Cardiac muscle cell (in vitro differentiated cells and primary cell): ENCODE measurements at regions not wholly inside any gene's neighbourhood (a gene's known extent, or its start where the extent isn't known, plus 50 kb on each side); places are given as distances from the start of the nearest gene placed in this dataset.

Experiments used
- DNase-seq, 2 donors: peaks; one replicate each; pipeline versions ENCODE4 v3.0.0 to v3.0.0-alpha.2; 2010 to 2017; ENCODE audit warnings: low read depth in 1 of 2, low spot score in 1 of 2
- H3K27ac ChIP-seq: fragments of 200-600 bp; sonication (generic); 2 replicates; pipeline ENCODE4 v1.5.1; 2016
- H3K27me3 ChIP-seq: fragments of 200-600 bp; sonication (generic); 2 replicates; pipeline ENCODE4 v1.6.0; 2016; ENCODE audit warnings: control low read depth
- H3K36me3 ChIP-seq: fragments of 200-600 bp; sonication (generic); 2 replicates; pipeline ENCODE4 v1.5.1; 2016; ENCODE audit warnings: control low read depth
- H3K4me1 ChIP-seq: fragments of 200-600 bp; sonication (generic); 2 replicates; pipeline ENCODE4 v1.8.1; 2017; ENCODE audit warnings: low read depth, mild to moderate bottlenecking, mixed run types
- H3K4me3 ChIP-seq: fragments of 200-600 bp; sonication (generic); 2 replicates; pipeline ENCODE4 v1.5.1; 2016; ENCODE audit warnings: mild to moderate bottlenecking
- H3K9me3 ChIP-seq: fragments of 200-600 bp; sonication (generic); 2 replicates; pipeline ENCODE4 v1.5.1; 2017; ENCODE audit warnings: low read depth, mild to moderate bottlenecking, control low read depth
- CTCF ChIP-seq: IDR thresholded peaks from 2 replicates; pipeline ENCODE4 v1.5.1; 2012; ENCODE audit warnings: low read depth, mild to moderate bottlenecking, low read length

- no peaks in the 10 kb centered on the region for H3K9me3 ChIP-seq
- no peak overlapping the region for H3K4me3 ChIP-seq
- H3K27ac ChIP-seq, result no peak overlapping the region
- TF ChIP-seq CTCF, result no peak
- DNase-seq, result no peak
- no peaks in the 10 kb centered on the region for H3K36me3 ChIP-seq
- H3K27me3 ChIP-seq, result peaks cover 20% of the 10 kb centered on the region
- H3K4me1 ChIP-seq, result no peaks in the 10 kb centered on the region
These were observed 216.3 kb upstream of the TLE3 start for GRCh38 chr15:70314018-70314354.

- no peaks in the 10 kb centered on the region for H3K4me1 ChIP-seq
- H3K9me3 ChIP-seq, result no peaks in the 10 kb centered on the region
- H3K27me3 ChIP-seq, result peaks cover 25% of the 10 kb centered on the region
- no peak overlapping the region for H3K27ac ChIP-seq
- no peak for TF ChIP-seq CTCF
- no peaks in the 10 kb centered on the region for H3K36me3 ChIP-seq
- no peak overlapping the region for H3K4me3 ChIP-seq
- no peak for DNase-seq
These were observed 215.6 kb upstream of the TLE3 start for GRCh38 chr15:70313099-70314017.

- H3K4me3 ChIP-seq, result no peak overlapping the region
- no peaks in the 10 kb centered on the region for H3K36me3 ChIP-seq
- H3K27ac ChIP-seq, result no peak overlapping the region
- no peak for TF ChIP-seq CTCF
- H3K4me1 ChIP-seq, result no peaks in the 10 kb centered on the region
- H3K27me3 ChIP-seq, result peaks cover 25% of the 10 kb centered on the region
- no peak for DNase-seq
- no peaks in the 10 kb centered on the region for H3K9me3 ChIP-seq
These were observed 214.1 kb upstream of the TLE3 start for GRCh38 chr15:70311821-70312220.

GRCh38 chr15:70309716-70310115 is 212.0 kb upstream of the TLE3 start:
- Histone ChIP-seq H3K4me1 (no peaks in the 10 kb centered on the region), H3K9me3 (no peaks in the 10 kb centered on the region), H3K27me3 (peaks cover 27% of the 10 kb centered on the region), H3K27ac (no peak overlapping the region), H3K36me3 (no peaks in the 10 kb centered on the region), H3K4me3 (no peak overlapping the region)
- no peak for DNase-seq
- no peak for TF ChIP-seq CTCF

- Histone ChIP-seq H3K36me3 (no peaks in the 10 kb centered on the region), H3K4me1 (no peaks in the 10 kb centered on the region), H3K27ac (no peak overlapping the region), H3K27me3 (peaks cover 27% of the 10 kb centered on the region), H3K4me3 (no peak overlapping the region), H3K9me3 (no peaks in the 10 kb centered on the region)
- TF ChIP-seq CTCF, result no peak
- DNase-seq, result no peak
These were observed 211.2 kb upstream of the TLE3 start for GRCh38 chr15:70308735-70309434.
